GM23248 (cell line): ENCODE measurements at regions not wholly inside any gene's neighbourhood (a gene's known extent, or its start where the extent isn't known, plus 50 kb on each side); places are given as distances from the start of the nearest gene placed in this dataset.

Experiments used
- DNase-seq: peaks from one replicate; pipeline ENCODE4 v3.0.0-alpha.2; 2015
- H2AFZ ChIP-seq: fragments of 200-600 bp; sonication (generic); 2 replicates; pipeline ENCODE4 v1.6.1; 2016; ENCODE audit warnings: antibody characterized with exemption
- H3F3A ChIP-seq: fragments of 200-600 bp; sonication (generic); 2 replicates; pipeline ENCODE4 v1.6.1; 2016; ENCODE audit warnings: mild to moderate bottlenecking, antibody characterized with exemption, mixed run types; ENCODE audit not compliant: insufficient read depth
- H3K27ac ChIP-seq: fragments of 200-600 bp; sonication (generic); 2 replicates; pipeline ENCODE4 v1.5.1; 2016; ENCODE audit warnings: mild to moderate bottlenecking
- H3K27me3 ChIP-seq: fragments of 200-600 bp; sonication (generic); replicated peaks from 2 replicates; pipeline ENCODE4 v1.6.1; 2016; ENCODE audit warnings: mild to moderate bottlenecking; ENCODE audit not compliant: insufficient read depth
- H3K36me3 ChIP-seq: fragments of 200-600 bp; sonication (generic); 2 replicates; pipeline ENCODE4 v1.6.1; 2016; ENCODE audit warnings: low read depth, mild to moderate bottlenecking
- H3K4me1 ChIP-seq: fragments of 200-600 bp; sonication (generic); 2 replicates; pipeline ENCODE4 v1.6.1; 2016; ENCODE audit warnings: mild to moderate bottlenecking; ENCODE audit not compliant: insufficient read depth
- H3K4me2 ChIP-seq: fragments of 200-600 bp; sonication (generic); one replicate; pipeline ENCODE4 v1.6.1; 2016; ENCODE audit warnings: mild to moderate bottlenecking; ENCODE audit not compliant: unreplicated experiment
- H3K4me3 ChIP-seq: fragments of 200-600 bp; sonication (generic); 2 replicates; pipeline ENCODE4 v1.5.1; 2016; ENCODE audit warnings: mild to moderate bottlenecking
- H3K79me2 ChIP-seq: fragments of 200-600 bp; sonication (generic); 2 replicates; pipeline ENCODE4 v1.6.1; 2016; ENCODE audit warnings: mild to moderate bottlenecking; ENCODE audit not compliant: insufficient read depth
- H3K9ac ChIP-seq: fragments of 200-600 bp; sonication (generic); 2 replicates; pipeline ENCODE4 v1.6.1; 2016; ENCODE audit warnings: mild to moderate bottlenecking
- H3K9me2 ChIP-seq: fragments of 200-600 bp; sonication (generic); 2 replicates; pipeline ENCODE4 v1.6.1; 2016; ENCODE audit warnings: mixed run types, mild to moderate bottlenecking, moderate library complexity; ENCODE audit not compliant: insufficient read depth
- H3K9me3 ChIP-seq: fragments of 200-600 bp; sonication (generic); one replicate; pipeline ENCODE4 v1.6.1; 2017; ENCODE audit warnings: low read depth
- H4K20me1 ChIP-seq: fragments of 200-600 bp; sonication (generic); 2 replicates; pipeline ENCODE4 v1.6.0; 2016; ENCODE audit not compliant: insufficient read depth
- EZH2 ChIP-seq: fragments of 200-600 bp; sonication (generic); IDR thresholded peaks from 2 replicates; pipeline ENCODE4 v1.6.1; 2018; ENCODE audit warnings: antibody characterized with exemption, mild to moderate bottlenecking; ENCODE audit not compliant: insufficient read depth, poor library complexity, severe bottlenecking
- EZH2phosphoT487 ChIP-seq: fragments of 200-600 bp; sonication (generic); IDR thresholded peaks from 2 replicates; pipeline ENCODE4 v1.6.1; 2018; ENCODE audit warnings: antibody characterized with exemption, moderate library complexity, mild to moderate bottlenecking, low read depth; ENCODE audit not compliant: insufficient read depth
- WGBS, 2 experiments: methylation state at CpG; one replicate each; pipeline ENCODE4 v1.1.6; 2015 to 2017; ENCODE audit warnings: low lambda C conversion rate in 2 of 2, low coverage in 1 of 2; ENCODE audit errors: missing lambda C conversion rate in 2 of 2; 5-methylcytosine and 5-hydroxymethylcytosine counted together
- in situ Hi-C: fragments of 300-500 bp; cut with MboI; formaldehyde crosslinking; loops from 2 replicates; pipeline ENCODE4 v1.15.0; 2020

DNA sequence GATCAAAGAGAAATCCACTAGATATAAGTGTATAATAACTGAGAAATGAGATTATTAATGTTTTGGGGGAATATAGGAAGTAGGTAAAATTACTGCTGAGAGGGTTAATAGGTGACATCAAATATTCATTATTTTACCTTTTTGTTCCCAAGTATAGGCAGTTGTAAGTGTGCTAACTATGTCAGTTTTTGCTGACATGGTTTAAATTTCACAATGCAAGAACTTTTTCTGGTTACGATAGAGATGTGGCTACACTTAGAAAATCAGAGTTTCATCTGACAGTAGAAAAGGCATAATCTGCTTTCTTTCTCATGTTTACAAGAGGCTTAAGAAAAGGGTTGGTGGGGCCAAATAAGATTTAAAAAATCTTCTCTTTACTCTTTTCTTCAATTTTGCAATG is 235.0 kb upstream of the DPPA4 start:
- TF ChIP-seq EZH2 (no peak), EZH2phosphoT487 (no peak)
- 67 to 89% methylated on average over 1 of the region's 1 CpG for WGBS, 2 experiments

DNA sequence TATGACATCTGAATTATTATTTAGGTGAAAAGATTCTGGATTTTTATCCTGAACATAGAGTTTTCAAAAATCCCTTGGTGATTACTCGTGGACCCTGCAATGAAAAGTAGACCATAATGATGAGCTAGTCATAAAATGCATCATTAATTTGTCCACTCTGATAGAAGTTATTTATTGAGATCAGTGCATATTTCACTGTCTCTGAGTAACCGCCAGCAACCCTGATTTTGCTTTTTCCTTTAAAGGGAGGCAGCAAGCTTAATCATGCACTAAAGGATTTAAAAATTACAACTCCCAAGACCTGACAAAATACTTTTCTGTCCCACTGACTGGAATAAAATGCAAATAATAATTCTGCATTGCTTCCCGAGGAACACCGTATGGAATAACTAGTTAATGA is 259.6 kb upstream of the DPPA4 start:
- H3K4me2 ChIP-seq = no peak overlapping the region
- H3K27ac ChIP-seq = no peak overlapping the region
- no peaks in the 10 kb centered on the region for H3K27me3 ChIP-seq
- H3K9me2 ChIP-seq = no peaks in the 10 kb centered on the region
- no peaks in the 10 kb centered on the region for H3F3A ChIP-seq
- no peaks in the 10 kb centered on the region for H3K4me1 ChIP-seq
- H3K36me3 ChIP-seq = no peaks in the 10 kb centered on the region
- H3K9ac ChIP-seq = no peak overlapping the region
- TF ChIP-seq EZH2 (no peak), EZH2phosphoT487 (no peak)
- H3K9me3 ChIP-seq = no peaks in the 10 kb centered on the region
- WGBS, 2 experiments = 38 to 49% methylated on average over 4 of the region's 4 CpGs
- H2AFZ ChIP-seq = no peak overlapping the region
- no peaks in the 10 kb centered on the region for H3K79me2 ChIP-seq
- no peaks in the 10 kb centered on the region for H4K20me1 ChIP-seq
- in situ Hi-C loops = no loop called here
- H3K4me3 ChIP-seq = no peak overlapping the region
- no peak for DNase-seq

More for the DNA sequence above, 235.0 kb upstream of the DPPA4 start:
- no peak overlapping the region for H3K4me2 ChIP-seq
- no peaks in the 10 kb centered on the region for H3K27me3 ChIP-seq
- DNase-seq = no peak
- no peak overlapping the region for H3K9ac ChIP-seq
- no peaks in the 10 kb centered on the region for H4K20me1 ChIP-seq
- no peaks in the 10 kb centered on the region for H3K9me2 ChIP-seq
- no peaks in the 10 kb centered on the region for H3F3A ChIP-seq
- H3K79me2 ChIP-seq = no peaks in the 10 kb centered on the region
- H3K36me3 ChIP-seq = no peaks in the 10 kb centered on the region
- in situ Hi-C loops = no loop called here
- H3K4me3 ChIP-seq = no peak overlapping the region
- no peak overlapping the region for H2AFZ ChIP-seq
- no peaks in the 10 kb centered on the region for H3K4me1 ChIP-seq
- H3K9me3 ChIP-seq = no peaks in the 10 kb centered on the region
- no peak overlapping the region for H3K27ac ChIP-seq

DNA sequence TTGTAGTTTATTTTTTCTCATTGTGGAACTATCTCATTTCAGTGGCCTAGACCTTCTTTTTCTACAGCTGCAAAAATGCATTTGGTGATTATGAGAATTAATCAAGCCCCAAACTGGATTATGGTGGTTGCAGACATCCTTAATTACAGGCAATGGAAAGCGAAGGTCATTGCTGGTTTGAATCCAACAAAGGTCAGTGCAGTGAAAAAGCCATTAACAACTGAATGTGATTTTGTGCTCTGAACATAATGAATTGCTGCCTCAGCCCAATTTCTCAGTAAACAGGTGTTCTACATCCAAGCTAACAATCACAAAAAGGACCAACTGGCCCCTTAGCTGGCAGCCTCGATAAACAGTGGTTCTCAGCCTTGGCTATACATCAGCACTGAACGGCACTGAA is 260.1 kb upstream of the DPPA4 start:
- Histone ChIP-seq H3K9me2 (no peaks in the 10 kb centered on the region), H3K27ac (no peak overlapping the region), H3K4me1 (no peaks in the 10 kb centered on the region), H3K79me2 (no peaks in the 10 kb centered on the region), H3K9me3 (no peaks in the 10 kb centered on the region), H3K9ac (no peak overlapping the region), H3K4me2 (no peak overlapping the region), H3K4me3 (no peak overlapping the region), H3K36me3 (no peaks in the 10 kb centered on the region), H3F3A (no peaks in the 10 kb centered on the region), H4K20me1 (no peaks in the 10 kb centered on the region), H3K27me3 (no peaks in the 10 kb centered on the region), H2AFZ (no peak overlapping the region)
- TF ChIP-seq EZH2 = no peak
- TF ChIP-seq EZH2phosphoT487 = no peak
- DNase-seq = no peak
- 9 to 12% methylated on average over 3 of the region's 3 CpGs for WGBS, 2 experiments
- in situ Hi-C loops = no loop called here

DNA sequence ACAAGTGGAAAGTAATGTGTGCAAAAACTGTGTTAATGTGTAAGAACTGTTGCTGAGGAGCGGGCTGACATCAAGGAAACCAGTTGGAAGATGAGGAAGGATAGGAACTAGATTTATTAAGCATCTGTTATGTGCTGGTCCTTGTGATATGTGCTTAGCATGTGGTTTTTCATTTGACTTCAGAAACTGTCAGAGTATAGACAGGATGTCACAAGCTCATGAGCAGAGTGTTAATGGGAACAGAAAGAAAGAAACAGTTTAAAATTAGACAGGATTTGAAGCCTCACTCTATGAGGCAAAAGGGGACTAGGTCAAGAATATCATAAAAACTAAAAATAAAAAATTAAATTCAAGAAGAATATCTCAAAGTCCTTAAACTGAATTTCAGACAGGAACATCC is 270.6 kb upstream of the DPPA4 start:
- 0 to 3% methylated on average over 1 of the region's 1 CpG for WGBS, 2 experiments
- H4K20me1 ChIP-seq = no peaks in the 10 kb centered on the region
- no peak overlapping the region for H3K27ac ChIP-seq
- no peaks in the 10 kb centered on the region for H3K79me2 ChIP-seq
- H3K27me3 ChIP-seq = peaks cover 4% of the 10 kb centered on the region; the same call in 1 of the 2 replicates
- no peaks in the 10 kb centered on the region for H3K9me3 ChIP-seq
- H3K36me3 ChIP-seq = no peaks in the 10 kb centered on the region
- no peaks in the 10 kb centered on the region for H3K9me2 ChIP-seq
- DNase-seq = no peak
- no peak overlapping the region for H3K4me3 ChIP-seq
- no peaks in the 10 kb centered on the region for H3K4me1 ChIP-seq
- no peaks in the 10 kb centered on the region for H3F3A ChIP-seq
- H3K4me2 ChIP-seq = no peak overlapping the region
- no peak overlapping the region for H2AFZ ChIP-seq
- in situ Hi-C loops = no loop called here
- H3K9ac ChIP-seq = no peak overlapping the region
- TF ChIP-seq EZH2phosphoT487 (no peak), EZH2 (no peak)

DNA sequence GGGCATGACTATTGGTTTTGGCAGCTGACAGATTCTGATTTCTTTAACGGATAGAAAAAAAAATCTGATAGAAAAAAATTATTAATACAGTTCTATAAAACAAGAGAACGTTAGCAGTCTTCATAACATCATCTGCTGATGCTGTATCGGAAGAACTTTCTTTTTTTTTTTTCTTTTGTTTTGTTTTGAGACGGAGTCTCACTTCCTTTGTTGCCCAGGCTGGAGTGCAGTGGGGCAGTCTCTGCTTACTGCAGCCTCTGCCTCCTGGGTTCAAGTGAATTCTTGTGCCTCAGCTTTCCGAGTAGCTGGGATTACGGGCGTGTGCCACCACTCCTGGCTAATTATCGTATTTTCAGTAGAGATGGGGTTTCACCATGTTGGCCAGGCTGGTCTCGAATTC is 271.2 kb upstream of the DPPA4 start:
- Histone ChIP-seq H3K27me3 (peaks cover 4% of the 10 kb centered on the region; the same call in 1 of the 2 replicates), H3K4me1 (no peaks in the 10 kb centered on the region), H2AFZ (no peak overlapping the region), H3K36me3 (no peaks in the 10 kb centered on the region), H3K9me2 (no peaks in the 10 kb centered on the region), H3K79me2 (no peaks in the 10 kb centered on the region), H3K9me3 (no peaks in the 10 kb centered on the region), H4K20me1 (no peaks in the 10 kb centered on the region), H3K4me3 (no peak overlapping the region), H3K27ac (no peak overlapping the region), H3F3A (no peaks in the 10 kb centered on the region), H3K4me2 (no peak overlapping the region), H3K9ac (no peak overlapping the region)
- TF ChIP-seq EZH2phosphoT487 (no peak), EZH2 (no peak)
- 26 to 32% methylated on average over 9 of the region's 9 CpGs for WGBS, 2 experiments
- no peak for DNase-seq
- in situ Hi-C loops = no loop called here
